ENCODE measurements at regions not wholly inside any gene's neighbourhood (a gene's known extent, or its start where the extent isn't known, plus 50 kb on each side); places are given as distances from the start of the nearest gene placed in this dataset.

- TF ChIP-seq POLR2AphosphoS5 (IDR thresholded peaks at IDR 0.05; ENCODE audit: low read depth, low read length): no peak
- TF ChIP-seq TAF1 (IDR thresholded peaks at IDR 0.05; ENCODE audit: borderline replicate concordance, insufficient read depth, low read length): no peak
Measured at GRCh38 chr2:22359071-22359672, 1025.8 kb upstream of the KLHL29 start.

Measured in PFSK-1 (cell line).